ENCODE measurements at regions not wholly inside any gene's neighbourhood (a gene's known extent, or its start where the extent isn't known, plus 50 kb on each side); places are given as distances from the start of the nearest gene placed in this dataset.

- no peaks in the 10 kb centered on the region for H3K9me3 ChIP-seq
- peaks cover 8% of the 10 kb centered on the region; the same call in 1 of the 2 replicates for H3K4me1 ChIP-seq
- no peak overlapping the region for H3K4me3 Mint-ChIP-seq (ENCODE audit: unreplicated experiment)
- no peaks in the 10 kb centered on the region for H3K9me3 Mint-ChIP-seq (ENCODE audit: unreplicated experiment)
- no peaks in the 10 kb centered on the region for H3K27me3 ChIP-seq (replicated peaks; ENCODE audit: control insufficient read depth, insufficient read depth, low read length)
- H3K27me3 Mint-ChIP-seq (ENCODE audit: insufficient read depth, unreplicated experiment) = no peaks in the 10 kb centered on the region
- H3K36me3 ChIP-seq (ENCODE audit: control insufficient read depth, insufficient read depth, low read length) = no peaks in the 10 kb centered on the region
- H3K36me3 Mint-ChIP-seq (ENCODE audit: insufficient read depth, unreplicated experiment) = no peaks in the 10 kb centered on the region
- CTCF ChIA-PET = interaction anchor here (0.6 to 1.0 kb wide), 3 partner anchors 55 to 182 kb away, joined by 3 to 4 read pairs (median 4); no protein-coding TSS in a partner anchor
- TF ChIP-seq CTCF (IDR thresholded peaks at IDR 0.05; ENCODE audit: insufficient read depth in 1 of 2, low read depth in 1 of 2, low read length in 1 of 2, severe bottlenecking in 1 of 2, unreplicated experiment in 1 of 2) = no peak
- peaks cover 9% of the 10 kb centered on the region for H3K4me1 Mint-ChIP-seq (ENCODE audit: low read depth, unreplicated experiment)
- no TSS peak for BruUV-seq (replicated peaks)
- H3K27ac Mint-ChIP-seq (ENCODE audit: unreplicated experiment) = no peak overlapping the region
- no peak for DNase-seq
- POLR2A ChIA-PET = no interaction called here
- no peak overlapping the region for H3K4me3 ChIP-seq (ENCODE audit: low read depth, low read length)
- intact Hi-C loops (cut with micrococcal nuclease; ENCODE audit: unreplicated experiment) = no loop called here
Measured at GRCh38 chr2:120893811-120894584, 158.3 kb downstream of the GLI2 start.

DNA sequence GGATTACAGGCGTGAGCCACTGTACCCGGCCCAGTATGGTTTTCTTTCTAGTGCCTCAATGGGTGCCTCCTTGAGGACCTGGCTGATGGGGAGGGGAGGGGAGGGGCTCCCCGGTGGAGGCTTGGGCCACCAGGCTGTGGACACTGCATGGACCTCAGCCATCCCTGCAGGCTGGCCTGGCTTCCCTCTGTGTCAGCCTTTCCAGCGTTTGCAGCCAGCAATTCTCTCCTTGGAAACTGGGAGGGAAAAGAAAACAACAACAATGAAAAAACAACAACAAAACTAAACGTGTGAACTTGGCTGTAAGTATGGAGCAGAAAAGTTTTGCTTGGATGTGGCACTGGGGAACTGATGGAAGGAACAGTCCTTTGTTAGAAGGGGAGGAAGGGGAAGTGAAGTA lies 159.3 kb downstream of the GLI2 start:
- H3K4me1 ChIP-seq = peaks cover 13% of the 10 kb centered on the region; the same call in 1 of the 2 replicates
- BruUV-seq (replicated peaks) = no TSS peak
- Mint-ChIP-seq H3K4me3 (ENCODE audit: unreplicated experiment) (no peak overlapping the region), H3K27me3 (ENCODE audit: insufficient read depth, unreplicated experiment) (no peaks in the 10 kb centered on the region), H3K4me1 (ENCODE audit: low read depth, unreplicated experiment) (peaks cover 15% of the 10 kb centered on the region), H3K27ac (ENCODE audit: unreplicated experiment) (no peak overlapping the region), H3K36me3 (ENCODE audit: insufficient read depth, unreplicated experiment) (no peaks in the 10 kb centered on the region), H3K9me3 (ENCODE audit: unreplicated experiment) (no peaks in the 10 kb centered on the region)
- H3K36me3 ChIP-seq (ENCODE audit: control insufficient read depth, insufficient read depth, low read length) = no peaks in the 10 kb centered on the region
- no peaks in the 10 kb centered on the region for H3K9me3 ChIP-seq
- ChIA-PET POLR2A (no interaction called here), CTCF (no interaction called here)
- no peaks in the 10 kb centered on the region for H3K27me3 ChIP-seq (replicated peaks; ENCODE audit: control insufficient read depth, insufficient read depth, low read length)
- no peak for DNase-seq
- intact Hi-C loops (cut with micrococcal nuclease; ENCODE audit: unreplicated experiment) = loop anchor here (5.0 kb wide), 1 partner anchor 48 kb away; no protein-coding TSS in a partner anchor
- no peak overlapping the region for H3K4me3 ChIP-seq (ENCODE audit: low read depth, low read length)
- no peak for TF ChIP-seq CTCF (IDR thresholded peaks at IDR 0.05; ENCODE audit: insufficient read depth in 1 of 2, low read depth in 1 of 2, low read length in 1 of 2, severe bottlenecking in 1 of 2, unreplicated experiment in 1 of 2)

DNA sequence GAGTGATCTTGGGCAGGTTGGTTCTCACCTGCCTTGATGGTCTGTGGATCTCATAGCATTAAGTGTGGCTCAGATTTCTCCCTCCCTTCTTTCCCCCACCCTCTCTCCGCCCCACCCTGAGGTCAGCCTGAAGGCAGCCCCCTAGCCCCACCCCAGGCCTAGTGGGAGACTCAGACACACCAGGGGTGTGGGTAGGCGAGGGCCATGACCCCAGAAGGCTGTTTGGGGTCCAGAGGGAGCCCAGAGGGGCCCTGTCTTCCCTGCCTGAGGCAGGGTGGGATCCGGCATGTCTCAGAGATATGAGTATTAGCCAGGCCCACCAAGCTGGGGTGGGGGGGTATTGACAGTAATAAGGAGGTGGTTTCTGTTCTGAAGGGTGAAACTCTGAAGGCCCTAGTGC lies 160.5 kb downstream of the GLI2 start:
- Histone ChIP-seq H3K36me3 (ENCODE audit: control insufficient read depth, insufficient read depth, low read length) (no peaks in the 10 kb centered on the region), H3K4me3 (ENCODE audit: low read depth, low read length) (no peak overlapping the region), H3K9me3 (no peaks in the 10 kb centered on the region), H3K27me3 (replicated peaks; ENCODE audit: control insufficient read depth, insufficient read depth, low read length) (no peaks in the 10 kb centered on the region), H3K4me1 (peaks cover 13% of the 10 kb centered on the region; the same call in 1 of the 2 replicates)
- Mint-ChIP-seq H3K27me3 (ENCODE audit: insufficient read depth, unreplicated experiment) (no peaks in the 10 kb centered on the region), H3K36me3 (ENCODE audit: insufficient read depth, unreplicated experiment) (no peaks in the 10 kb centered on the region), H3K9me3 (ENCODE audit: unreplicated experiment) (no peaks in the 10 kb centered on the region), H3K27ac (ENCODE audit: unreplicated experiment) (no peak overlapping the region), H3K4me1 (ENCODE audit: low read depth, unreplicated experiment) (peaks cover 15% of the 10 kb centered on the region), H3K4me3 (ENCODE audit: unreplicated experiment) (no peak overlapping the region)
- DNase-seq = no peak
- intact Hi-C loops (cut with micrococcal nuclease; ENCODE audit: unreplicated experiment) = loop anchor here (5.0 kb wide), 1 partner anchor 49 kb away; no protein-coding TSS in a partner anchor
- ChIA-PET POLR2A (no interaction called here), CTCF (no interaction called here)
- no peak for TF ChIP-seq CTCF (IDR thresholded peaks at IDR 0.05; ENCODE audit: insufficient read depth in 1 of 2, low read depth in 1 of 2, low read length in 1 of 2, severe bottlenecking in 1 of 2, unreplicated experiment in 1 of 2)
- BruUV-seq (replicated peaks) = no TSS peak

Data from Caco-2 (cell line).